BLaER1 treated with 17β-estradiol and CSF1 and Interleukin-3, amounts not matched to agents 10 nM and 100 nM (cell line): ENCODE measurements at regions not wholly inside any gene's neighbourhood (a gene's known extent, or its start where the extent isn't known, plus 50 kb on each side); places are given as distances from the start of the nearest gene placed in this dataset.
"Not testable (repeated sequence)": the region's sequence is repeated elsewhere in the genome, so short reads cannot be mapped to it uniquely, and the experiment has no call there.

ENCODE experiments used
- H3K27ac ChIP-seq, 11 experiments: shearing (Covaris generic); formaldehyde crosslinking; 2 replicates each; pipeline ENCODE4 v1.8.1; 2022
- H3K27me3 ChIP-seq, 11 experiments: shearing (Covaris generic); formaldehyde crosslinking; 2 replicates each; pipeline ENCODE4 v1.8.1; 2022
- H3K36me3 ChIP-seq, 11 experiments: shearing (Covaris generic); formaldehyde crosslinking; 2 replicates each; pipeline ENCODE4 v1.8.1; 2022
- H3K4me1 ChIP-seq, 10 experiments: shearing (Covaris generic); formaldehyde crosslinking; 2 replicates each; pipeline ENCODE4 v1.8.1; 2022
- H3K4me2 ChIP-seq, 11 experiments: shearing (Covaris generic); formaldehyde crosslinking; 2 replicates each; pipeline ENCODE4 v1.8.1; 2022
- H3K4me3 ChIP-seq, 10 experiments: shearing (Covaris generic); formaldehyde crosslinking; 2 replicates each; pipeline ENCODE4 v1.8.1; 2022
- H3K9ac ChIP-seq, 11 experiments: shearing (Covaris generic); formaldehyde crosslinking; 2 replicates each; pipeline ENCODE4 v1.8.1; 2022
- H3K9me3 ChIP-seq, 11 experiments: shearing (Covaris generic); formaldehyde crosslinking; replicated peaks in 1 of 11; 2 replicates each; pipeline ENCODE4 v1.8.1; 2022
- H4K20me1 ChIP-seq, 11 experiments: shearing (Covaris generic); formaldehyde crosslinking; 2 replicates each; pipeline ENCODE4 v1.8.1; 2022
- Cebpa-rat ChIP-seq, 11 experiments: shearing (Covaris generic); IDR thresholded peaks; 2 replicates each; pipeline ENCODE4 v1.8.1; 2022

- Histone ChIP-seq H3K9ac (no peak overlapping the region), H4K20me1 (no peaks in the 10 kb centered on the region), H3K27me3 (no peaks in the 10 kb centered on the region), H3K4me1 (no peaks in the 10 kb centered on the region), H3K4me3 (no peak overlapping the region), H3K27ac (no peak overlapping the region), H3K36me3 (no peaks in the 10 kb centered on the region), H3K9me3 (peaks cover 0 to 7% (median 0%) of the 10 kb centered on the region in 11 experiments; a peak in 5 of 22 replicates), H3K4me2 (no peak overlapping the region)
- no peak for TF ChIP-seq Cebpa-rat (IDR thresholded peaks at IDR 0.05)
These were observed 99.5 kb upstream of the OSBPL11 start for GRCh38 chr3:125694761-125695294.

- TF ChIP-seq Cebpa-rat (IDR thresholded peaks at IDR 0.05) = no peak
- H3K27me3 ChIP-seq = no peaks in the 10 kb centered on the region
These were observed 100.4 kb upstream of the OSBPL11 start for GRCh38 chr3:125695688-125696087.

GRCh38 chr3:125697126-125697525 lies 101.8 kb upstream of the OSBPL11 start:
- not testable (repeated sequence) for H4K20me1 ChIP-seq, H3K9ac ChIP-seq, H3K27me3 ChIP-seq, H3K9me3 ChIP-seq, H3K36me3 ChIP-seq, H3K4me2 ChIP-seq, H3K4me3 ChIP-seq, H3K4me1 ChIP-seq, H3K27ac ChIP-seq

More at GRCh38 chr3:125695688-125696087, 100.4 kb upstream of the OSBPL11 start:
- Histone ChIP-seq H3K27ac (no peak overlapping the region), H3K4me2 (no peak overlapping the region), H3K36me3 (no peaks in the 10 kb centered on the region), H3K4me3 (no peak overlapping the region), H3K9me3 (no peaks in the 10 kb centered on the region; a peak in 1 of 22 replicates), H3K4me1 (no peaks in the 10 kb centered on the region), H4K20me1 (no peaks in the 10 kb centered on the region), H3K9ac (no peak overlapping the region)

GRCh38 chr3:125697979-125698640 lies 102.8 kb upstream of the OSBPL11 start:
- not testable (repeated sequence) for H3K9ac ChIP-seq

GRCh38 chr3:125715651-125716050 lies 120.4 kb upstream of the OSBPL11 start:
- H3K9ac ChIP-seq = no peak overlapping the region
- no peak for TF ChIP-seq Cebpa-rat (IDR thresholded peaks at IDR 0.05)
- no peaks in the 10 kb centered on the region for H3K27me3 ChIP-seq

More at GRCh38 chr3:125697979-125698640, 102.8 kb upstream of the OSBPL11 start:
- H3K36me3 ChIP-seq, H3K4me3 ChIP-seq, H3K27ac ChIP-seq, H3K4me2 ChIP-seq, H3K4me1 ChIP-seq, H3K27me3 ChIP-seq, H3K9me3 ChIP-seq, H4K20me1 ChIP-seq: not testable (repeated sequence)

GRCh38 chr3:125732151-125732550 lies 136.9 kb upstream of the OSBPL11 start:
- peaks cover 0 to 18% (median 11%) of the 10 kb centered on the region in 11 experiments; a peak in 17 of 22 replicates for H3K9me3 ChIP-seq
- H3K4me3 ChIP-seq, H3K4me1 ChIP-seq, H3K4me2 ChIP-seq, H4K20me1 ChIP-seq, H3K36me3 ChIP-seq, H3K27ac ChIP-seq, H3K27me3 ChIP-seq, H3K9ac ChIP-seq: not testable (repeated sequence)

More at GRCh38 chr3:125715651-125716050, 120.4 kb upstream of the OSBPL11 start:
- no peak overlapping the region for H3K27ac ChIP-seq
- H3K4me1 ChIP-seq = no peaks in the 10 kb centered on the region
- H3K36me3 ChIP-seq = no peaks in the 10 kb centered on the region
- H3K4me2 ChIP-seq = no peak overlapping the region
- no peaks in the 10 kb centered on the region for H3K9me3 ChIP-seq
- H3K4me3 ChIP-seq = no peak overlapping the region
- no peaks in the 10 kb centered on the region for H4K20me1 ChIP-seq

- H3K9me3 ChIP-seq = peaks cover 11 to 16% (median 15%) of the 10 kb centered on the region in 11 experiments; a peak in 20 of 22 replicates
- not testable (repeated sequence) for H3K4me3 ChIP-seq, H3K9ac ChIP-seq, H3K27ac ChIP-seq, H3K27me3 ChIP-seq, H3K36me3 ChIP-seq, H3K4me1 ChIP-seq, H4K20me1 ChIP-seq, H3K4me2 ChIP-seq
These were observed 146.9 kb upstream of the OSBPL11 start for GRCh38 chr3:125741991-125742718.

GRCh38 chr3:125742845-125743244 lies 147.5 kb upstream of the OSBPL11 start:
- H3K4me3 ChIP-seq, H3K4me2 ChIP-seq, H3K27ac ChIP-seq, H3K36me3 ChIP-seq, H3K9ac ChIP-seq, H3K4me1 ChIP-seq, H4K20me1 ChIP-seq, H3K27me3 ChIP-seq: not testable (repeated sequence)
- peaks cover 5 to 11% (median 9%) of the 10 kb centered on the region in 11 experiments; a peak in 20 of 22 replicates for H3K9me3 ChIP-seq

GRCh38 chr3:125757050-125757449 lies 161.8 kb upstream of the OSBPL11 start:
- not testable (repeated sequence) for H3K27ac ChIP-seq, H4K20me1 ChIP-seq, H3K4me1 ChIP-seq, H3K36me3 ChIP-seq, H3K9ac ChIP-seq, H3K27me3 ChIP-seq, H3K4me2 ChIP-seq, H3K4me3 ChIP-seq
- H3K9me3 ChIP-seq = peaks cover 0 to 15% (median 0%) of the 10 kb centered on the region in 11 experiments; a peak in 5 of 22 replicates

GRCh38 chr3:125758641-125759130 lies 163.4 kb upstream of the OSBPL11 start:
- H3K4me1 ChIP-seq, H3K9ac ChIP-seq, H3K4me2 ChIP-seq, H3K36me3 ChIP-seq, H4K20me1 ChIP-seq, H3K4me3 ChIP-seq, H3K27ac ChIP-seq, H3K27me3 ChIP-seq: not testable (repeated sequence)
- H3K9me3 ChIP-seq = peaks cover 0 to 15% (median 0%) of the 10 kb centered on the region in 11 experiments; a peak in 5 of 22 replicates

GRCh38 chr3:125762601-125763000 lies 167.3 kb upstream of the OSBPL11 start:
- H3K4me2 ChIP-seq, H3K4me3 ChIP-seq, H3K4me1 ChIP-seq, H3K36me3 ChIP-seq, H4K20me1 ChIP-seq, H3K9ac ChIP-seq, H3K9me3 ChIP-seq, H3K27ac ChIP-seq: not testable (repeated sequence)
- peaks cover 4 to 12% (median 8%) of the 10 kb centered on the region in 11 experiments; a peak in 19 of 22 replicates for H3K27me3 ChIP-seq

GRCh38 chr3:125766285-125766826 lies 171.1 kb upstream of the OSBPL11 start:
- not testable (repeated sequence) for H3K36me3 ChIP-seq, H3K27ac ChIP-seq, H3K9me3 ChIP-seq, H4K20me1 ChIP-seq, H3K4me1 ChIP-seq
- Histone ChIP-seq H3K27me3 (peaks cover 4 to 13% (median 9%) of the 10 kb centered on the region in 11 experiments; a peak in 19 of 22 replicates), H3K4me3 (peak overlapping the region; percentile 52 to 70 (median 58)), H3K4me2 (peak overlapping the region; percentile 73 to 90 (median 78)), H3K9ac (peak overlapping the region in 9 of 11 experiments; percentile 42 to 67 (median 59); a peak in 13 of 22 replicates)

GRCh38 chr3:125766931-125767330 lies 171.6 kb upstream of the OSBPL11 start:
- H3K27ac ChIP-seq, H3K9ac ChIP-seq, H3K4me1 ChIP-seq, H3K9me3 ChIP-seq, H4K20me1 ChIP-seq, H3K36me3 ChIP-seq: not testable (repeated sequence)
- Histone ChIP-seq H3K4me2 (peak overlapping the region; percentile 73 to 90 (median 78); a peak in 21 of 22 replicates), H3K27me3 (peaks cover 4 to 13% (median 9%) of the 10 kb centered on the region in 11 experiments; a peak in 19 of 22 replicates), H3K4me3 (peak overlapping the region in 7 of 10 experiments; percentile 52 to 70 (median 58); a peak in 10 of 20 replicates)
